ENCODE measurements at regions not wholly inside any gene's neighbourhood (a gene's known extent, or its start where the extent isn't known, plus 50 kb on each side); places are given as distances from the start of the nearest gene placed in this dataset.
"Not testable (repeated sequence)": the region's sequence is repeated elsewhere in the genome, so short reads cannot be mapped to it uniquely, and the experiment has no call there.

DNA sequence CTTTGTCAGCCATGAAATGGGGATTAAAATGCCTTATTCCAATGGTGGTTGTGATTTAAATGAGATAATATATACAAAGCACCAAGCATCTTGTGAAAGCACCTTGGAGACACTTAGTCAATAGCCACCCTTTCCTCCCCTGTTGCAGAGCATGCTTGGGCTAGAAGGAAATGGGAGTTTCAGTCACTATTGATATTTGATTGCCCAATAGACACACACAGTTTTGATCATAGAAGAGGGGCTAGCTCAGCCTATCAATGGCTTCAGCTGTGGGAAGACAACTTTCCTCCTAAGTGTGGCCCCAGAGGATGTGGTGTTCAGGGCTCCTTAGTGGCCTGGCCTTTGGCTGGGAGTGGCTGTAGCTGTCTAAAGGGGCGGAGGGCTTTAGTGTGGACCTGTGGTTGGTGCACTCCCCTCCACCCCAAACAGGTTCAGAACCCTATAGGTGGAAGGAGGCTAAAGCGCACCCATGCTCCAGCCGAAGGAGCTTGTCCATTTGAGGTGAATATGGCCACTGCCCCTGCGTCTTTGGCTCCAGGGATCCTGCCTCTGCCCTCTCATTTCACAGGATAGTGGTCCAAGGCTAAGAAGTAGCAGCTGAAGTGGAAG, 132.3 kb downstream of the TMEM30B start:
- no CpG with 5 or more reads among the region's 4 CpGs for WGBS (ENCODE audit: insufficient coverage, insufficient read length)
- no peaks in the 10 kb centered on the region for H3K27me3 ChIP-seq (ENCODE audit: control insufficient read depth, insufficient read depth, low read length)
- no peaks in the 10 kb centered on the region for H3K9me3 ChIP-seq (ENCODE audit: control insufficient read depth, insufficient read depth, low read length)
- H3K4me1 ChIP-seq (ENCODE audit: control insufficient read depth, insufficient read depth, low read length) = peaks cover 2% of the 10 kb centered on the region; the same call in 1 of the 2 replicates
- H3K27ac ChIP-seq (ENCODE audit: low read length) = no peak overlapping the region
- no peak for DNase-seq (ENCODE audit: low read depth, low spot score)
- H3K4me3 ChIP-seq (ENCODE audit: low read length) = no peak overlapping the region
- no peaks in the 10 kb centered on the region for H3K36me3 ChIP-seq (ENCODE audit: control insufficient read depth, insufficient read depth, low read length)

DNA sequence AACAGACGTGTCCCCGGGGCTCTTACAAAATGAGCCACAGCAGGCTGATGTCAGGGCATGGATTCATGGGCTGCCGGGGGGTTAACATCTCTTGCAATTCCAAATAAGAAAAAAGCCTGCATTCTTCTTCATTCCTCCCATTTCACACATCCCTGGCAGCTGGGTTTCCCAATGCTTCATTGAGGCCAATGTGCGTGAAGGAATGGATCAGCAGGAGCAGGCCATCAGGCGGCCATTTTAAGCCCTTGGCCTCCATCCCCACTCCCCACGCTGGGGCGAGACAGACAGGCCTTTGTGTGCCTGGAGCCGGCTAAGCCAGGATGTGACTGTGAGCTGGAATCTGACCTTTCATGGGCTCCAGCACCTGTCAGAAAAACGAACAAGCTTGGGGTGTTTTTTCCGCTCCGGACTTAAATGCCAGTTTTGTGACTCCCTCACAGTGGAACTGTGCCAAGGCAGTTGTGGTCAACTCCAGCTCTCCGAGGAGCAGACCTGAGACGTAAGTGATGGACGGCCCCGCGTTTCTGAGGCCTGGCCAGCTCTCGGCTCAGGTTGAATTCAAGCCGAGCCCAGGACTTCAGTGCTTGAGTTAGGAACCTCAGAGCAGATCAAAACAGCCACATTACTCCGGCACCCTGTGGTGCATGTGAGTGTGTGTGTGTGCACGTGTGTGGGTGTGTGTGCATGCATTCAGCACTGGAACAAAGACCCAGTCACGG, 133.1 kb downstream of the TMEM30B start:
- no peaks in the 10 kb centered on the region for H3K9me3 ChIP-seq (ENCODE audit: control insufficient read depth, insufficient read depth, low read length)
- no peak overlapping the region for H3K4me3 ChIP-seq (ENCODE audit: low read length)
- DNase-seq (ENCODE audit: low read depth, low spot score) = no peak
- H3K4me1 ChIP-seq (ENCODE audit: control insufficient read depth, insufficient read depth, low read length) = no peaks in the 10 kb centered on the region
- H3K27ac ChIP-seq (ENCODE audit: low read length) = no peak overlapping the region
- no peaks in the 10 kb centered on the region for H3K36me3 ChIP-seq (ENCODE audit: control insufficient read depth, insufficient read depth, low read length)
- WGBS (ENCODE audit: insufficient coverage, insufficient read length) = no CpG with 5 or more reads among the region's 21 CpGs
- H3K27me3 ChIP-seq (ENCODE audit: control insufficient read depth, insufficient read depth, low read length) = no peaks in the 10 kb centered on the region

DNA sequence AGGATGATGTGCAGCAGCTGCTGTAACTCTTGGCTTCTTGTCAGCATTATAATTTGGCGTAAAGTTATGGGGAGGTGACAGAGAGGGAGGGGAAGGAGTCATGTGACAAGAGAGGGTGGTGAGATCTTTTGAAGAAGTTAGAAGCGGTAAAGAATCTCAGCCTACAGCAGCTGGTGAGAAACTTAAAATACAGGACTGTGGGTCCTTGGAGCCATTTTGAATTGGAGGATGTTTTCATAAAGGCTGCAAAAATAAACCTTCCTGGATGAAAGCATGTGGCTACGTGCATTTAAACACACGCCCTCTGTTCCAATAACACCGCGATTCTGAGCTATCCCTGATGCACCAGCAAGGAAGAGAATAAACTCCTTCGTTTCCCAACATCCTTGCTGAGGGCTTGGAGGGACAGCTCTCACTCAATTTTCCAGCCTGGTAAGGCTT, 133.7 kb downstream of the TMEM30B start:
- Histone ChIP-seq H3K27ac (ENCODE audit: low read length) (no peak overlapping the region), H3K9me3 (ENCODE audit: control insufficient read depth, insufficient read depth, low read length) (no peaks in the 10 kb centered on the region), H3K4me3 (ENCODE audit: low read length) (no peak overlapping the region), H3K36me3 (ENCODE audit: control insufficient read depth, insufficient read depth, low read length) (no peaks in the 10 kb centered on the region), H3K27me3 (ENCODE audit: control insufficient read depth, insufficient read depth, low read length) (no peaks in the 10 kb centered on the region), H3K4me1 (ENCODE audit: control insufficient read depth, insufficient read depth, low read length) (no peaks in the 10 kb centered on the region)
- DNase-seq (ENCODE audit: low read depth, low spot score) = no peak
- no CpG with 5 or more reads among the region's 7 CpGs for WGBS (ENCODE audit: insufficient coverage, insufficient read length)

DNA sequence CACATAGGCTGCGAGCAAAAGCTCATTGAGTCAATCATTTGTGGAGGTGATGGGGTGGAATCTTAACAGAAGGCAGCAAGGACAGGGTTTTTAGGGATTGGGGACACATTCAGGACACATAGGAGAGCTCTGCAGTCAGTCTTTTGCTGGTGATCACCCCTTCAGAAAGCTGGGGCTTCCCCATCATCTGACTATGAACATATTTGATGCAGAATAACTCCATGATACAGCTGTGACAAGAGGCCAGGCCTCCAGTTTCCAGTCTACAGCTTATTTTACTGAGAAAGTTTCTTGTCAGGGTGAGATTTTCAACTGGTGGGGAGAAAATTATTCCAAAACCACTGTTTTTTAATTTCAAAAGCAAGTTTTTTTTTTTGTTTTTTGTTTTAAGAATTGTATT, 134.2 kb downstream of the TMEM30B start:
- no peak for DNase-seq (ENCODE audit: low read depth, low spot score)
- H3K4me1 ChIP-seq (ENCODE audit: control insufficient read depth, insufficient read depth, low read length) = no peaks in the 10 kb centered on the region
- H3K4me3 ChIP-seq (ENCODE audit: low read length) = no peak overlapping the region

DNA sequence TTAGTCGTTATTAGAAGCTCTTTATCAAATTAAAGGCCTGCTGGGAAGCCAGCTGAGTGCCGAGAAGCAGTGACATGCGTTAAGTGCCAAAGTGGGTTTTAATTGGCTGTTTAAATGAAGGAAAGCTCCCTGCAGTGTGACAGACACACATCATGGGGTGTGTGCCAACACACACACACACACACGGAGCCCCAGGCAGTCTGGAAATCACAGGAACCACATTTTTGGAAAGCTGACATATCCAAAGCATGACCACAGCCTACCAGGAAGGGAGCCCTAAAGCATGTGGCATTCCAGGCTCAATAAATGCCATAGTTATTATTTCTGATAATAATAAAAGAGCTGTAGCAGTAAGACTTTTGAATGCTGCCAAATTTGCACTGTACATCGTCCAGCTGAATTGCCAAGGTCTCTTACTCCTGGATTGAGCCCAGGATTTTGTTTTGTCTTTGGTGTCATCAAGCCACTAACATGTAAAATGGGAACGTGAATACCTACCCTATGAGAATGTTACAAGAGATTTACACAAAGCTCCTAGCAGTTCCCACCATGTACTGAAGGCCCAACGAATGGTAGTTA, 135.1 kb downstream of the TMEM30B start:
- Histone ChIP-seq H3K36me3 (ENCODE audit: control insufficient read depth, insufficient read depth, low read length) (no peaks in the 10 kb centered on the region), H3K4me1 (ENCODE audit: control insufficient read depth, insufficient read depth, low read length) (no peaks in the 10 kb centered on the region), H3K27me3 (ENCODE audit: control insufficient read depth, insufficient read depth, low read length) (no peaks in the 10 kb centered on the region), H3K4me3 (ENCODE audit: low read length) (no peak overlapping the region), H3K27ac (ENCODE audit: low read length) (no peak overlapping the region), H3K9me3 (ENCODE audit: control insufficient read depth, insufficient read depth, low read length) (no peaks in the 10 kb centered on the region)
- no CpG with 5 or more reads among the region's 7 CpGs for WGBS (ENCODE audit: insufficient coverage, insufficient read length)
- DNase-seq (ENCODE audit: low read depth, low spot score) = no peak

More for the DNA sequence above, 134.2 kb downstream of the TMEM30B start:
- WGBS (ENCODE audit: insufficient coverage, insufficient read length) = no CpG with 5 or more reads among the region's 1 CpG
- H3K27me3 ChIP-seq (ENCODE audit: control insufficient read depth, insufficient read depth, low read length) = no peaks in the 10 kb centered on the region
- H3K9me3 ChIP-seq (ENCODE audit: control insufficient read depth, insufficient read depth, low read length) = no peaks in the 10 kb centered on the region
- H3K27ac ChIP-seq (ENCODE audit: low read length) = no peak overlapping the region
- no peaks in the 10 kb centered on the region for H3K36me3 ChIP-seq (ENCODE audit: control insufficient read depth, insufficient read depth, low read length)

DNA sequence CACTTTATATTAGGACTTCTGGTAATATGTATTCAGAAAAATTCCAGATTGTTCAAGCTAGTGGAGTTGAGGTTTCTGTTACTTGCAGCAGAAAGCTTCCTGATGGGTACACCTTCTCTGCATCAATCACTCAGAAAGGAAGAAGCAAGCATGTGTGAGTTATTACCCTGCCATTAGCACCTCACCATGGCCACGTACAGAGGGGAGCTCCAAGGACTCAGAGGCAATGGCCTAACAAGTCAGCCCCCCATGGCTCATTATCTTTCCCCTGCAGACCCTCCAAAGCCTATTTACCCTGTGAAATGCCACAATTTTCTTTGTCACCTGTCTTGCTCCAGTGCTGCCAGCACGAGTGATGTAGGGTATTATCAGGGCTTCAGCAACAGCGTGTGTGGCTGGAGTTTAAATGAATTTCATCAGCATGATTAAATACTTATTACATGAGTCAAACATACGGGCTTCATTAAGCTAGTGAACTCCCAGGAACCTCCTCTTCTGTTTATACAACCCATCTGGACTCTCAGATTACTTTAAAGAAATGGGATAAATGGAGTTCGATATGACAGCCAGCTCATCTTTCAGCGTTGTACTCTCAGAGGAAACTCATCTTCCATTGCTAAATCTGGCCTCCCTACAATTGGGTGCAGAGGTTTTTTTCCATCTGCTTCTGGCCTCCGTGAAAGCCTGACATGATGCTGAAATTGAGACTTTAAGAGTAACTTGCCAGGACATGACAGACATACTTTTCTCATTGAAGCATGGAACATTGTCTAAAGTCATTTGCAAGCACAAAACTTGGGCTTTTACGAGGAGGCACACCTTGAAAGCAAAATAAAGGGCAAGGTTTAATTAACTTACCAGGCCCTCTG, 135.9 kb downstream of the TMEM30B start:
- no peaks in the 10 kb centered on the region for H3K4me1 ChIP-seq (ENCODE audit: control insufficient read depth, insufficient read depth, low read length)
- no peaks in the 10 kb centered on the region for H3K36me3 ChIP-seq (ENCODE audit: control insufficient read depth, insufficient read depth, low read length)
- no peak overlapping the region for H3K27ac ChIP-seq (ENCODE audit: low read length)
- no peaks in the 10 kb centered on the region for H3K9me3 ChIP-seq (ENCODE audit: control insufficient read depth, insufficient read depth, low read length)
- no peak overlapping the region for H3K4me3 ChIP-seq (ENCODE audit: low read length)
- DNase-seq (ENCODE audit: low read depth, low spot score) = no peak
- no CpG with 5 or more reads among the region's 8 CpGs for WGBS (ENCODE audit: insufficient coverage, insufficient read length)
- no peaks in the 10 kb centered on the region for H3K27me3 ChIP-seq (ENCODE audit: control insufficient read depth, insufficient read depth, low read length)

DNA sequence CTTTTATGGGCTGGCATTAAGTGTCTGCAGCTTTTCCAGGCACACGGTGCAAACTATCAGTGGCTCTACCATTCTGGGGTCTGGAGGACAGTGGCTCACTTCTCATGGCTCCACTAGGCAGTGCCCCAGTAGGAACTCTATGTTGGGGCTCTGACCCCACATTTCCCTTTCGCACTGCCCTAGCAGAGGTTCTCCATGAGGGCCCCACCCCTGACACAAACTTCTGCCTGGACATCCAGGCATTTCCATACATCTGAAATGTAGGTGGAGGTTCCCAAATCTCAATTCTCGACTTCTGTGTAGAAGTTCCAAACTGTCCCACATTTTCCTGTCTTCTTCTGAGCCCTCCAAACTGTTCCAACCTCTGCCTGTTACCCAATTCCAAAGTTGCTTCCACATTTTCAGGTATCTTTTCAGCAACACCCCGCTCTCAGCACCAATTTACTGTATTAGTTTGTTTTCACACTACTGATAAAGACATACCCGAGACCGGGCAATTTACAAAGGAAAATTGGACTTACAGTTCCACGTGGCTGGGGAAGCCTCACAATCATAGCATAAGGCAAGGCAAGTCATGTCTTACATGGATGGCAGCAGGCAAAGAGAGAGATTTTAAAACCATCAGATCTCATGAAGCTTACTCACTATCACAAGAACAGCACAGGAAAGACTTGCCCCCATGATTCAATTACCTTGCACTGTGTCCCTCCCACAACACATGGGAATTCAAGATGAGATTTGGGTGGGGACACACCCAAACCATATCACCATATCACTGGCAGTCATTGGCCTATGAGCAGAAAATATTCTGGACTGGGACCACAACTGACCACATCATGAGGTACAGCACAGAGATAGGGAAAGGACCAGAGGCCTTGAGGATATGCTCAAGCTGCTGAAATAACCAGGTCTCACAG, 136.8 kb downstream of the TMEM30B start:
- no CpG with 5 or more reads among the region's 7 CpGs for WGBS (ENCODE audit: insufficient coverage, insufficient read length)
- not testable (repeated sequence) for H3K4me3 ChIP-seq (ENCODE audit: low read length); H3K9me3 ChIP-seq (ENCODE audit: control insufficient read depth, insufficient read depth, low read length); H3K27me3 ChIP-seq (ENCODE audit: control insufficient read depth, insufficient read depth, low read length); H3K36me3 ChIP-seq (ENCODE audit: control insufficient read depth, insufficient read depth, low read length); H3K27ac ChIP-seq (ENCODE audit: low read length); H3K4me1 ChIP-seq (ENCODE audit: control insufficient read depth, insufficient read depth, low read length); DNase-seq (ENCODE audit: low read depth, low spot score)

DNA sequence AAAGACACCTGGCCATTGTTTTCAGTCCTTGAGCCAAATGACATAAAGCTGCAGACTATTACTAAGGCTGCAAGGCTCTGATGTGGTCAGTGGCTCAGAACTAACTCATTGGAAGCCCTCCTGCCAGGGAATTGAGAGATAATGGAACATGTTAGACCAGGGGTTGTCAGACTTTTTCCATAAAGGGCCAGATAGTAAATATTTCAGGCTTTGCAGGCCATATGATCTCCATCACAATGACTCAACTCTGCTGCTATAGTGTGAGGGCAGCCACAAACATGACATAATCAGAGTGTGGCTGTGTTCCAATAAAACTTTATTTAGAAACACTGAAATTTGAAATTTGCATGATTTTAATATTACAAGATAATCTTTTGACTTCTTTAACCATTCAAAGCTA, 140.3 kb downstream of the TMEM30B start:
- Histone ChIP-seq H3K27me3 (ENCODE audit: control insufficient read depth, insufficient read depth, low read length) (no peaks in the 10 kb centered on the region), H3K4me1 (ENCODE audit: control insufficient read depth, insufficient read depth, low read length) (no peaks in the 10 kb centered on the region), H3K36me3 (ENCODE audit: control insufficient read depth, insufficient read depth, low read length) (no peaks in the 10 kb centered on the region), H3K27ac (ENCODE audit: low read length) (no peak overlapping the region), H3K9me3 (ENCODE audit: control insufficient read depth, insufficient read depth, low read length) (no peaks in the 10 kb centered on the region), H3K4me3 (ENCODE audit: low read length) (no peak overlapping the region)
- DNase-seq (ENCODE audit: low read depth, low spot score) = no peak

DNA sequence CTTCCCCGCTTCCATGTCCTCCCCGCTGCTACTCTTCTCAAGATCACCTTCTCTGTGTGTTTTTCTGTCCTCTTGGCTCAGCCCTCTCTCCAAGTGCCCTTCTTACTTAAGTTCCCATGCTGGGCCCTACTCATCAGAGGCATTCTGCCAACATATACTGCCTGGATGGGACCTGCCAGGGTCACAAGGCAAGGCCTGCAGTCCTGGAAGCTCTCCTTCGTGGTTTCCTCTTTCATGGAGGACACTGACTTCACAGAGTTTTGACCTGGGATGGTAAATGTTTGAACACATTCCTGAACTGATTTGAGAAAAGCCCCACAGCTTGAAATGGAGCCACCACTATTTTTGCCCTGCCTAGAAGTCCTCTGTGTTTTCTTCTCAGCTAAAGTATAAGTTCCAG, 140.9 kb downstream of the TMEM30B start:
- DNase-seq (ENCODE audit: low read depth, low spot score) = no peak
- Histone ChIP-seq H3K36me3 (ENCODE audit: control insufficient read depth, insufficient read depth, low read length) (no peaks in the 10 kb centered on the region), H3K27me3 (ENCODE audit: control insufficient read depth, insufficient read depth, low read length) (no peaks in the 10 kb centered on the region), H3K9me3 (ENCODE audit: control insufficient read depth, insufficient read depth, low read length) (no peaks in the 10 kb centered on the region), H3K4me1 (ENCODE audit: control insufficient read depth, insufficient read depth, low read length) (no peaks in the 10 kb centered on the region), H3K4me3 (ENCODE audit: low read length) (no peak overlapping the region), H3K27ac (ENCODE audit: low read length) (no peak overlapping the region)
- no CpG with 5 or more reads among the region's 3 CpGs for WGBS (ENCODE audit: insufficient coverage, insufficient read length)

Data from iPS DF 6.9 (cell line).